GM21786 (cell line): ENCODE measurements at regions not wholly inside any gene's neighbourhood (a gene's known extent, or its start where the extent isn't known, plus 50 kb on each side); places are given as distances from the start of the nearest gene placed in this dataset.
"Not testable (repeated sequence)": the region's sequence is repeated elsewhere in the genome, so short reads cannot be mapped to it uniquely, and the experiment has no call there.

Experiments used
- ATAC-seq: cut with Tn5 transposase; IDR thresholded peaks from one replicate; pipeline ENCODE4 v1.9.1; 2021; ENCODE audit not compliant: unreplicated experiment

GRCh38 chr2:110394769-110395168 is 77.8 kb downstream of the LIMS4 start:
- not testable (repeated sequence) for ATAC-seq

GRCh38 chr2:110392366-110392765 is 80.2 kb downstream of the LIMS4 start:
- not testable (repeated sequence) for ATAC-seq

GRCh38 chr2:110391035-110391418 is 81.6 kb downstream of the LIMS4 start:
- ATAC-seq = not testable (repeated sequence)

- ATAC-seq = not testable (repeated sequence)
Measured at GRCh38 chr2:110390351-110391034, 82.1 kb downstream of the LIMS4 start.

- ATAC-seq = not testable (repeated sequence)
Measured at GRCh38 chr2:110387044-110387443, 85.6 kb downstream of the LIMS4 start.

- not testable (repeated sequence) for ATAC-seq
Measured at GRCh38 chr2:110386546-110386945, 86.1 kb downstream of the LIMS4 start.

GRCh38 chr2:110384736-110385119 is 87.9 kb downstream of the LIMS4 start:
- ATAC-seq = not testable (repeated sequence)

- ATAC-seq = not testable (repeated sequence)
Measured at GRCh38 chr2:110384109-110384735, 88.4 kb downstream of the LIMS4 start.

- peak; percentile 52 for ATAC-seq
Measured at GRCh38 chr2:110383163-110384048, 89.2 kb downstream of the LIMS4 start.

- not testable (repeated sequence) for ATAC-seq
Measured at GRCh38 chr2:110373519-110373918, 99.1 kb downstream of the LIMS4 start.

- not testable (repeated sequence) for ATAC-seq
Measured at GRCh38 chr2:110371633-110372032, 101.0 kb downstream of the LIMS4 start.

- not testable (repeated sequence) for ATAC-seq
Measured at GRCh38 chr2:110357616-110358015, 115.0 kb downstream of the LIMS4 start.

- not testable (repeated sequence) for ATAC-seq
Measured at GRCh38 chr2:110354294-110355018, 118.2 kb downstream of the LIMS4 start.

GRCh38 chr2:110350718-110351117 is 121.9 kb downstream of the LIMS4 start:
- not testable (repeated sequence) for ATAC-seq

GRCh38 chr2:110348902-110349301 is 123.7 kb downstream of the LIMS4 start:
- ATAC-seq = not testable (repeated sequence)

GRCh38 chr2:110344405-110345035 is 128.1 kb downstream of the LIMS4 start:
- ATAC-seq = not testable (repeated sequence)

GRCh38 chr2:110342077-110342476 is 129.7 kb upstream of the MTLN start:
- not testable (repeated sequence) for ATAC-seq

- ATAC-seq = not testable (repeated sequence)
Measured at GRCh38 chr2:110339126-110339525, 126.8 kb upstream of the MTLN start.

- not testable (repeated sequence) for ATAC-seq
Measured at GRCh38 chr2:110338277-110339003, 126.1 kb upstream of the MTLN start.

- not testable (repeated sequence) for ATAC-seq
Measured at GRCh38 chr2:110336071-110336470, 123.7 kb upstream of the MTLN start.
